ENCODE measurements at regions not wholly inside any gene's neighbourhood (a gene's known extent, or its start where the extent isn't known, plus 50 kb on each side); places are given as distances from the start of the nearest gene placed in this dataset.

DNA sequence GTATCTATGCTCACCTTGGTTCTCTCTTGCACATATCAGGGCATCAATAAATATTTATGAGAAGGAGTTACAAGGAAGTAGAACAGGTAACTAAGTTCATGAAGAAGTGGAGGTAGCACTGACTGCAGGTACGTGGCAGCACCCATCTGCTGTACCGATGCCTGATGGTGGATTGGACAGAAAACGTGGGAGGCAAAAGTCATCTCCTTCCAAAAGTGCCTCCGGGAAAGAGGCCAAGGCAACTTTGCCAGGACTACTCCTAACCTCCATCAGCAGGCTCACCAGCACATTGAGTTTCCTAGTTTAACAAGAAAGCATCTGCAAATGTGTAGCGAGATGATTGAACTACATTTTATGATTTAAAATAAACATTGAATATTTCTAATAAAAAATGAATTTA lies 248.8 kb downstream of the ANKRD7 start:
- H3K27me3 ChIP-seq (ENCODE audit: control insufficient read depth, insufficient read depth, low read length): no peaks in the 10 kb centered on the region
- H3K4me3 ChIP-seq (ENCODE audit: low read length): no peak overlapping the region
- H3K9me3 ChIP-seq (replicated peaks; ENCODE audit: control insufficient read depth, low read depth, low read length): no peaks in the 10 kb centered on the region
- no peaks in the 10 kb centered on the region for H3K4me1 ChIP-seq (ENCODE audit: control insufficient read depth, insufficient read depth, low read length)
- H3K36me3 ChIP-seq (ENCODE audit: control insufficient read depth, insufficient read depth, low read length): no peaks in the 10 kb centered on the region
- 90% methylated on average over 2 of the region's 5 CpGs for WGBS (ENCODE audit: insufficient coverage)
- DNase-seq: no peak
- no peak overlapping the region for H3K27ac ChIP-seq (ENCODE audit: low read length)

DNA sequence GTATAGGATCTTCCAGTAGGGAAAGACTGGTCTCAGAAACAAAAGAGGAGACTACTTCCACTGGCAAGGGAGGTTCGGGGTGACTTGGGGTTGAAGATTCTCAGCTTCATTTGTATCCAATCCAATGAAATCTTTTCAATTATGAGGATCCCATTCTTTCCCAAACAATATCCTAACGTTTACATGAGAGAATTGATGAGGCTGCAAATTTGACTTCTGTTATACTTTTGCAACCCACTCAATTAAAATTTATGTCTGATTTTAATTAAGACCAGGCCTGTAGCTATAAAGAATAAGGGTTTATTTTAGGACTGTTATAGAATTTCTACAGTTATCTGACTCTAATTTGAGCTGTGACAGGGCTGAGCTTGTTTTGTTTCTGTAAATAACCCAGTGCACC lies 251.5 kb downstream of the ANKRD7 start:
- Histone ChIP-seq H3K9me3 (replicated peaks; ENCODE audit: control insufficient read depth, low read depth, low read length) (peaks cover under 1% of the 10 kb centered on the region), H3K36me3 (ENCODE audit: control insufficient read depth, insufficient read depth, low read length) (no peaks in the 10 kb centered on the region), H3K27ac (ENCODE audit: low read length) (no peak overlapping the region), H3K4me3 (ENCODE audit: low read length) (no peak overlapping the region), H3K27me3 (ENCODE audit: control insufficient read depth, insufficient read depth, low read length) (no peaks in the 10 kb centered on the region), H3K4me1 (ENCODE audit: control insufficient read depth, insufficient read depth, low read length) (no peaks in the 10 kb centered on the region)
- DNase-seq: no peak
- WGBS (ENCODE audit: insufficient coverage): no CpG with 5 or more reads among the region's 2 CpGs

DNA sequence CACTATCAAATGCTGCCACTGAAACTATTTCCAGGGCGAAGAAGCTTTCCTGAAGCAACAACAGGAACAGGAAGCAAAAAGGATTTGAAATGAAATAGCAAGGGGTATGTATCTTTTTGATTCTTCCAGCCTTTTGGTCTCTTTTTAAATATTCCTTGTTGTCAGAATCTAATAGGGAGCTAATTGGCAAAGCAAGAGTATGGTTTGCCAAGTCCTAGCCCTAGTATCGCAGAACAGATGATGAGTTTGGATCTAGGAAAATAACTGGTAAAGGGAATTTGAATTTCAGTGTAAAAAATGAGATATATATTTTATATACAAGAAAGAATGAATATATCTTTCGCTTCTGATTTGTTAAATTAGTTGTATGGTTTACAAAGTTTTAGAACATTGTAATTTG lies 252.5 kb downstream of the ANKRD7 start:
- Histone ChIP-seq H3K27me3 (ENCODE audit: control insufficient read depth, insufficient read depth, low read length) (no peaks in the 10 kb centered on the region), H3K4me3 (ENCODE audit: low read length) (no peak overlapping the region), H3K4me1 (ENCODE audit: control insufficient read depth, insufficient read depth, low read length) (no peaks in the 10 kb centered on the region), H3K27ac (ENCODE audit: low read length) (no peak overlapping the region), H3K9me3 (replicated peaks; ENCODE audit: control insufficient read depth, low read depth, low read length) (peaks cover 6% of the 10 kb centered on the region), H3K36me3 (ENCODE audit: control insufficient read depth, insufficient read depth, low read length) (no peaks in the 10 kb centered on the region)
- DNase-seq: no peak
- WGBS (ENCODE audit: insufficient coverage): no CpG with 5 or more reads among the region's 3 CpGs

DNA sequence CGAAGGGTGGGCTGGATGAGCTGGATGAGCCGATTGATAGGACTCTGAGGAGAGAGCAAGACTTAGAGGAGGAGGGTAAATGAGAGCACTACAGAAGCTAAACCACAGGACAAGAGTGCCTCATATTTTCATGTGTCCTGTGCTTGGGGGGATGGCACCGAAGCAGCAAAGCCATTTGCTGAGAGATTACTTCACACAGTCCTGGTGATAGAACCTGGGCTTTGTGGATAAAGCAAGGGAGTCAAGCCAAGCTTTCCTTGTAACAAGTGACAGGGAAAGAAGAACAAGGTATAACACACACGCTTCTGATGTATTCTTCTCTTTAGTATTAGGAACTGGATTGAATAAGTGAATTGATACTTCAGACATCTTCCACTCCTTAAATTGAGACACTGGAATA lies 253.7 kb downstream of the ANKRD7 start:
- Histone ChIP-seq H3K27ac (ENCODE audit: low read length) (no peak overlapping the region), H3K4me3 (ENCODE audit: low read length) (no peak overlapping the region), H3K27me3 (ENCODE audit: control insufficient read depth, insufficient read depth, low read length) (no peaks in the 10 kb centered on the region), H3K4me1 (ENCODE audit: control insufficient read depth, insufficient read depth, low read length) (no peaks in the 10 kb centered on the region), H3K9me3 (replicated peaks; ENCODE audit: control insufficient read depth, low read depth, low read length) (peaks cover 6% of the 10 kb centered on the region), H3K36me3 (ENCODE audit: control insufficient read depth, insufficient read depth, low read length) (no peaks in the 10 kb centered on the region)
- no peak for DNase-seq
- whole genome bisulfite sequencing (ENCODE audit: insufficient coverage): 50% methylated on average over 1 of the region's 4 CpGs

DNA sequence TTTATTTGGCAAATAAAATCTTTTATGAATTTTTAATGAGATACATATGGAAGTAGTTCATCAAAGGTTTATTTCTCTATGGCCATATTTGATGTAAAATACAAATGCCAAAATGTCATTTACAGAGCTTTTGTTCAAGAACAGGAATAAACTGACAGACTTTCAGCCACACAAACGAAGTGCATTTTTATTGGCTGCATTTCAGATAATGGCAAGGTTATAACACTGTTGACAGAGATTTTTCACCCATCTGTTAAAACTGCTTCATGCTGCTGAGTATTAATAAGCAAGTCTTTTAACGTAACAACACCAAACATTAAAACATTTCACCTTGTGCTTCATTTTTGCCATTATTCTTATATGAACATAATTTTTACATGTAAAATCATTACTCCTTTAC lies 254.4 kb downstream of the ANKRD7 start:
- Histone ChIP-seq H3K9me3 (replicated peaks; ENCODE audit: control insufficient read depth, low read depth, low read length) (peaks cover 6% of the 10 kb centered on the region), H3K4me3 (ENCODE audit: low read length) (no peak overlapping the region), H3K4me1 (ENCODE audit: control insufficient read depth, insufficient read depth, low read length) (no peaks in the 10 kb centered on the region), H3K27me3 (ENCODE audit: control insufficient read depth, insufficient read depth, low read length) (no peaks in the 10 kb centered on the region), H3K36me3 (ENCODE audit: control insufficient read depth, insufficient read depth, low read length) (no peaks in the 10 kb centered on the region), H3K27ac (ENCODE audit: low read length) (no peak overlapping the region)
- WGBS (ENCODE audit: insufficient coverage): 40% methylated on average over 1 of the region's 2 CpGs
- DNase-seq: no peak

DNA sequence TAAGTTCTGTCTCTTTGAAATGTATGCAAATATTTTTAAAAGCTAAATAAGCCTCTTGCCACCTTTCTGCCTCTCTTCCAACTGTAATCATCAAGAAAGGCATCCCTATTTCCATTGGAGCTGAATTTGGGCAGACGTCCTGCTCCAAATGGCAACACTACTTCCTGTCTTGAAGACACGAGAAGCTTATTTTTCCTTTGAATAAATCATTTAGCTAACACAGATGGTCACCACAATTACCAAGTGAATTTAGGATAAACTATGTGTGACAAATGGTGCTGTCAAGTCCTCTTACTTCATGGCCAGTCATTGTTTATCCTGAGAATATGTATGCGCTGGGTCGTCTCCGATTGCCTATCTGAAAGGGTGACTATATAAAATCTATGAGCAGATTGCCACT lies 268.0 kb downstream of the ANKRD7 start:
- Histone ChIP-seq H3K27me3 (ENCODE audit: control insufficient read depth, insufficient read depth, low read length) (no peaks in the 10 kb centered on the region), H3K27ac (ENCODE audit: low read length) (no peak overlapping the region), H3K9me3 (replicated peaks; ENCODE audit: control insufficient read depth, low read depth, low read length) (no peaks in the 10 kb centered on the region), H3K4me3 (ENCODE audit: low read length) (no peak overlapping the region), H3K4me1 (ENCODE audit: control insufficient read depth, insufficient read depth, low read length) (no peaks in the 10 kb centered on the region), H3K36me3 (ENCODE audit: control insufficient read depth, insufficient read depth, low read length) (no peaks in the 10 kb centered on the region)
- DNase-seq: no peak
- 40% methylated on average over 1 of the region's 5 CpGs for WGBS (ENCODE audit: insufficient coverage)

DNA sequence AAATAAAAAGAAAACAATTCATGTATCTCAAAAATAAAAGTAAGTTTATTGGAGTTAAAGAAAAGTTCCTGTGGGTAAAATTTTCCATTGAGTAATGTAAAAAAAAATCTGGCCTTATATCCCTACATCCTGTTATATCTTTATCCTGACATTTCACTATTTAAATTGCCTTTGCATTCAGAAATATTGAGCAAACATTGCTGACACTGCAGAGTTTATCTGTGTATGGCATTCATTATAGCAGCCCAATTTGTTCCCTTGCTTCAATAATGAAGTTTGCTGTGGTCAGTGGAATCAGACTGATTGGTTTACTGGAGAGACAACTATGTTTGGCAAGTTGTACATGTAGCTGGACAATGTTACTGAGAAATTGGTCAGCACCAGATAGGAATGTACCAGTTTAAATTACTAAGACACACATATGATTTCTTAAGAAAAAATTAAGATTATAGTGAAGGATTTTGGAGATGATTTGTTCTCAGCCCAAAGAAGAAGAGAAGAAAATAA lies 271.7 kb downstream of the ANKRD7 start:
- DNase-seq: peak; percentile 1
- Histone ChIP-seq H3K27ac (ENCODE audit: low read length) (no peak overlapping the region), H3K9me3 (replicated peaks; ENCODE audit: control insufficient read depth, low read depth, low read length) (no peaks in the 10 kb centered on the region), H3K4me3 (ENCODE audit: low read length) (no peak overlapping the region), H3K4me1 (ENCODE audit: control insufficient read depth, insufficient read depth, low read length) (no peaks in the 10 kb centered on the region), H3K36me3 (ENCODE audit: control insufficient read depth, insufficient read depth, low read length) (no peaks in the 10 kb centered on the region), H3K27me3 (ENCODE audit: control insufficient read depth, insufficient read depth, low read length) (no peaks in the 10 kb centered on the region)

DNA sequence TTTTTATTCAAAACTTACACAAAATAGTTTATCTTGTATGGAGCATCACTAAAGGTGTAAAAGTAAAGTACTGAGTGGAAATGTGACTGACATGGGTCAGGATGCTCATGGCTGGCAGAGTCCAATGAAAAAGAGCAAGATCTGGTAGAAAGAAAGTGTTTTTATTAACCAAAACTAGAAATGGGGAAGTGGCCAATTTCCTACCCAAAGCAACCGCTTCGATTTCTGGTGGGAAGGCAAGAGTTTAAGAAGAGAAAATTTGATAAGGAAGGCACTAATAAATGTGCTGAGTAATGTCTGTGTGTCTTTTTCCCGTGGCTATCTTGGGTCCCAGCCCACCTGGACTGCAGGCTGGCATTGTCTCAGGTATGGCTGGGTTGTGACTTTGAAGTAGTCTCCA lies 277.7 kb downstream of the ANKRD7 start:
- no peak overlapping the region for H3K27ac ChIP-seq (ENCODE audit: low read length)
- no peaks in the 10 kb centered on the region for H3K27me3 ChIP-seq (ENCODE audit: control insufficient read depth, insufficient read depth, low read length)
- DNase-seq: no peak
- no peak overlapping the region for H3K4me3 ChIP-seq (ENCODE audit: low read length)
- no peaks in the 10 kb centered on the region for H3K36me3 ChIP-seq (ENCODE audit: control insufficient read depth, insufficient read depth, low read length)
- no peaks in the 10 kb centered on the region for H3K4me1 ChIP-seq (ENCODE audit: control insufficient read depth, insufficient read depth, low read length)
- no peaks in the 10 kb centered on the region for H3K9me3 ChIP-seq (replicated peaks; ENCODE audit: control insufficient read depth, low read depth, low read length)
- 83% methylated on average over 2 of the region's 3 CpGs for WGBS (ENCODE audit: insufficient coverage)

DNA sequence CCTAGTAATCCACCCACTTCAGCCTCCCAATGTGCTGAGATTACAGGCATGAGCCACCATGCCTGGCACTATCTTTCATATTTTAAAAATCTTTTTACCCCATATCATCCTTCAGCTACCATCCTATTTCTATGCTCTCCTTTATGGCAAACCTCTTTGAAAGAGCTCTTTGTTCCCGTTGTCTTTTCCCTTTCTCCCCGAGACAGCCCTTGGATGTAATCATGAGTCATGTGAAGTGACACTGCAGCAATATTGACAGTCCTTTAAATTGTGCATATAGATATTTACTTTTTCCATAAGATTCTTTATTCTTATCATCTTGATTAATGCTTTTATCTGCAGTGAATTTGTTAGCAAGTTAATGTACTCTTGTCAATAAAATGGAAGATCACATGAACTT lies 286.6 kb downstream of the ANKRD7 start:
- H3K27ac ChIP-seq (ENCODE audit: low read length): no peak overlapping the region
- WGBS (ENCODE audit: insufficient coverage): no CpG with 5 or more reads among the region's 2 CpGs

DNA sequence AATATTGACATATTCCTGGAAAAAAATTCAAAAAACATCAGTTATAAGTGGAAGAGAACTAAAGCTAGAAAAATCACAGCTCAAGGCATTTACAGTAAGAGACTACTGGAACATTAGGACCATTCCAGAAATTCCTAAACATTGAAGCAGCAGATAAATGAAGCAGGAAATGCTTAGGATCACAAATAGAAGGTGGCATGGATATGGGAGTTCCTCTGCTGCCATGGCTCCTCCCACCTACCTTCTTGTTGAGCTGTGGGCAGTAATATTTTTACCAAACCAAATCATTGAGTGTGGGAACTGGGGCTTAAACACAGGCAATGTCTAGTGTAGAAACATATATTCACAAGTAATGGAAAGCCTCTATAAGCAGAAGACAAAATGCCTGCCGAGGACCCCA lies 292.8 kb downstream of the ANKRD7 start:
- Histone ChIP-seq H3K4me3 (ENCODE audit: low read length) (no peak overlapping the region), H3K27me3 (ENCODE audit: control insufficient read depth, insufficient read depth, low read length) (no peaks in the 10 kb centered on the region), H3K27ac (ENCODE audit: low read length) (no peak overlapping the region), H3K9me3 (replicated peaks; ENCODE audit: control insufficient read depth, low read depth, low read length) (no peaks in the 10 kb centered on the region), H3K4me1 (ENCODE audit: control insufficient read depth, insufficient read depth, low read length) (no peaks in the 10 kb centered on the region), H3K36me3 (ENCODE audit: control insufficient read depth, insufficient read depth, low read length) (no peaks in the 10 kb centered on the region)
- WGBS (ENCODE audit: insufficient coverage): no CpG with 5 or more reads among the region's 1 CpG
- DNase-seq: no peak

More for the DNA sequence above, 286.6 kb downstream of the ANKRD7 start:
- H3K4me1 ChIP-seq (ENCODE audit: control insufficient read depth, insufficient read depth, low read length): no peaks in the 10 kb centered on the region
- no peaks in the 10 kb centered on the region for H3K36me3 ChIP-seq (ENCODE audit: control insufficient read depth, insufficient read depth, low read length)
- no peak for DNase-seq
- H3K4me3 ChIP-seq (ENCODE audit: low read length): no peak overlapping the region
- H3K9me3 ChIP-seq (replicated peaks; ENCODE audit: control insufficient read depth, low read depth, low read length): no peaks in the 10 kb centered on the region
- H3K27me3 ChIP-seq (ENCODE audit: control insufficient read depth, insufficient read depth, low read length): no peaks in the 10 kb centered on the region

DNA sequence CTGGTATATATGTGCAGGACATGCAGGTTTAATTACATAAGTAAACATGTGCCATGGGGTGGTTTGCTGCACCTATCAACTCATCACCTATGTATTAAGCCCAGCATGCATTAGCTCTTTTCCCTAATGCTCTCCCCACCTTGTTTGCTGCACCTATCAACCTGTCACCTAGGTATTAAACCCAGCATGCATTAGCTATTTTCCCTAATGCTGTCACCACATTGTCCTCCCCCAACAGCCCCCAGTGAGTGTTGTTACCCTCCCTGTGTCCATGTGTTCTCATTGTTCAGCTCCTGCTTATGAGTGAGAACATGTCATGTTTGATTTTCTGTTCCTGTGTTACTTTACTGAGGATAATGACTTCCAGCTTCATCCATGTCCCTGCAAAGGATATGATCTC lies 300.5 kb downstream of the ANKRD7 start:
- no peaks in the 10 kb centered on the region for H3K4me1 ChIP-seq (ENCODE audit: control insufficient read depth, insufficient read depth, low read length)
- no peaks in the 10 kb centered on the region for H3K36me3 ChIP-seq (ENCODE audit: control insufficient read depth, insufficient read depth, low read length)
- H3K27me3 ChIP-seq (ENCODE audit: control insufficient read depth, insufficient read depth, low read length): no peaks in the 10 kb centered on the region
- no peak for DNase-seq
- no peak overlapping the region for H3K4me3 ChIP-seq (ENCODE audit: low read length)
- no peak overlapping the region for H3K27ac ChIP-seq (ENCODE audit: low read length)
- H3K9me3 ChIP-seq (replicated peaks; ENCODE audit: control insufficient read depth, low read depth, low read length): no peaks in the 10 kb centered on the region
